SK-N-SH treated with all-trans-retinoic acid at 6 μM for 48 hours (cell line): ENCODE measurements at regions not wholly inside any gene's neighbourhood (a gene's known extent, or its start where the extent isn't known, plus 50 kb on each side); places are given as distances from the start of the nearest gene placed in this dataset.
"Not testable (repeated sequence)": the region's sequence is repeated elsewhere in the genome, so short reads cannot be mapped to it uniquely, and the experiment has no call there.

ENCODE experiments used
- ARNTL ChIP-seq: fragments of 450-650 bp; formaldehyde crosslinking; IDR thresholded peaks from 2 replicates; pipeline ENCODE4 v1.5.0; 2020; ENCODE audit warnings: low read depth, mild to moderate bottlenecking, moderate library complexity, borderline replicate concordance
- GLIS3 ChIP-seq: fragments of 250-450 bp; sonication (Bioruptor Pico); IDR thresholded peaks from 2 replicates; pipeline ENCODE4 v1.5.0; 2020; ENCODE audit warnings: mild to moderate bottlenecking, moderate library complexity

DNA sequence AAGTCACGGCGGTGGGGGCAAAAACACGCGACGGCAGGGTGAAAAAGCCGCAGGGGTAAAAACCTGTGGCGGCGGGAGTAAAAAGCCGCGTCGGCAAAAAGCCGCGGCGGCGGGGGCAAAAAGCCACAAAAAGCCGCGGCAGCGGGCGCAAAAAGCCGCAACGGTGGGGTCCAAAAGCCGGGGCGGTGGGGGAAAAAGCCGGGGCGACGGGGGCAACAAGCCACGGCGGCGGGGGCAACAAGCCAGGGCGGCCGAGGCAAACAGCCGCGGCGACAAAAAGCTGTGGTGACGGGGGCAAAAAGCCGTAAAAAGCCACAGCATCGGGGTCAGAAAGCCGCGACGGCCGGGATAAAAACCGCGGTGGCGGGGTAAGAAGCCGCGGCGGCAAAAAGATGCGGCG is 166.1 kb upstream of the TP53TG3C start:
- not testable (repeated sequence) for TF ChIP-seq GLIS3, ARNTL (CRISPR knock-in tag)
